GM18951 (cell line): ENCODE measurements at regions not wholly inside any gene's neighbourhood (a gene's known extent, or its start where the extent isn't known, plus 50 kb on each side); places are given as distances from the start of the nearest gene placed in this dataset.

Source experiments
- POLR2A ChIP-seq: IDR thresholded peaks from 4 replicates; pipeline ENCODE4 v1.6.1; 2011; ENCODE audit warnings: mild to moderate bottlenecking; ENCODE audit not compliant: insufficient read length, insufficient read depth; ENCODE audit errors: extremely low read depth
- in situ Hi-C: fragments of 300-500 bp; cut with MboI; formaldehyde crosslinking; loops from one replicate; pipeline ENCODE4 v1.12.0; 2022; ENCODE audit warnings: low sequenced_read_pairs, mixed read lengths, inconsistent platforms; ENCODE audit not compliant: unreplicated experiment

DNA sequence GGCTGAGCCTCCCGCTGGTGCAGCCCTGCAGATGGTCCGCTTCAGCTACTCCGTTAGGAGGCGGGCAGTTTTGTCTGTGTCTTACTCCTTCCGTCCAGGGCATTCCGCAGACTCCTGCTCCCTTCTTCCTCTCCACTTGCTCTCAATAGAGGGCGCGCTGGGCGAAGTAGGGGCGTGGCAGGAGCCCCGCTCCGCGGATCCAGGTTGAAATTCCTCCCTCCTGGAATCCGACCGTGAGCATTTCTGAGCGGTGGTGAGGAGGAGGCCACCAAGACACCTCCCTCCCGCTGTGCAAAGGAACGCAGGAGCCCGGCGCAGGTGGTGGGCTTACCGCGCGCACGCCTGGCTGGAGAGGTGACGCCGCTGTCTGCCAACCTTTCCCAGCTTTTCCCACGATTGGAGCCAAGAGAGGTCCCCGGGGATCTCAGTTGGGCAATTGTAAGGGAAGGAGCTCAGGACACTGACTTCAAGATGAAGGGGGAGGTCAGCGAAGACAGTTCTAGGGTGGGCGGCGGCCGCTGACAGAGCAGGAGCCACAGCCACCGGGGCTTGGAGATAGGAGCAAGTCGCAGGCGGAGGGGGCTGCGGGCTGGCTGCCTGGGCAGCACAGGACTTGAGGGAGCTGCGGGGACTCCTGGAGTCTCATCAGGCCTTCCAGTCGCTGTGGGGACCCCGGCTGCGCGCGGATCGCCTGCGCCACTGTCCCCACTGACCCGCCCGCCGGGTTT, 1011.3 kb downstream of the XPNPEP1 start:
- no peak for TF ChIP-seq POLR2A
- in situ Hi-C loops: no loop called here

DNA sequence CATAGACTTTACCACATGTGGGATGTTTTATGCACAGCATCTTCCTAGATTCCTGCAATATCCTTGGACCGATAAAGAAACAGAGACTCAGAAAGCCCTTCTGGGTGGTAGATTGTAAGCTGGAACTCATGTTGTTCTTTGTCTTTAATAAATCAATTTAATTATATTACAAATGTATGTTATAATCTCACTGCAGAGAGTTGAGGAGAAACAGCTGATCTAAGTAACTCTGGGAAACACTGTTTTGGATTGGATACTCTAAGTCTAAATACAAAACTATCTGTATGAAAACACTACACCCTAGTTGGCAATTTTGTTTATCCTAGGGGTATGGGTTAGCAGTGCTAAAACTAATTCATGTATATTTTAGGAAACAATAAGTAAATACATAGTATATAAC, 1015.2 kb downstream of the XPNPEP1 start:
- no peak for TF ChIP-seq POLR2A
- in situ Hi-C loops: no loop called here

DNA sequence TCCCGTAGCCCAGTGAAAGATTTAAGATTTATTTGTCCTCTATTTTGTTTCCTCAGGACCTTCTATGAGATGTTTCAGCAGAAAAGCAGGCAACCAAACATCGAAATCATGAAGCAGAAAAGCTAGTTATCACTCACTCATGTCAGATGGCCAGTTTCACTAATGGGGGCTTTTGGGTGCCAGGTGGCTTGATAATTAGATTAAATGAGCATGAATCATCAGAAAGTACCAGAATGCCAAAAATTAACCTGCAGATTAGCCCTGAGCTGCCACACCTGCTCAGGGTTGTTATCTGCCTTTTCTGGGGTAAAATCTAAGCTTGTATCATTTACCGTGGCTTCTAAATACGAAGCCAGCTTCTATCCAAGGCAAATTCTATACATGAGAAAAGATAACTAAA, 1017.5 kb downstream of the XPNPEP1 start:
- TF ChIP-seq POLR2A: no peak
- in situ Hi-C loops: no loop called here

- in situ Hi-C loops: no loop called here
- TF ChIP-seq POLR2A: no peak
Observed at GRCh38 chr10:108905171-108905570, 1018.1 kb downstream of the XPNPEP1 start.

- in situ Hi-C loops: no loop called here
- no peak for TF ChIP-seq POLR2A
Observed at GRCh38 chr10:108904163-108904838, 1019.0 kb downstream of the XPNPEP1 start.

GRCh38 chr10:108902619-108903285, 1020.6 kb downstream of the XPNPEP1 start:
- TF ChIP-seq POLR2A: no peak
- in situ Hi-C loops: no loop called here

DNA sequence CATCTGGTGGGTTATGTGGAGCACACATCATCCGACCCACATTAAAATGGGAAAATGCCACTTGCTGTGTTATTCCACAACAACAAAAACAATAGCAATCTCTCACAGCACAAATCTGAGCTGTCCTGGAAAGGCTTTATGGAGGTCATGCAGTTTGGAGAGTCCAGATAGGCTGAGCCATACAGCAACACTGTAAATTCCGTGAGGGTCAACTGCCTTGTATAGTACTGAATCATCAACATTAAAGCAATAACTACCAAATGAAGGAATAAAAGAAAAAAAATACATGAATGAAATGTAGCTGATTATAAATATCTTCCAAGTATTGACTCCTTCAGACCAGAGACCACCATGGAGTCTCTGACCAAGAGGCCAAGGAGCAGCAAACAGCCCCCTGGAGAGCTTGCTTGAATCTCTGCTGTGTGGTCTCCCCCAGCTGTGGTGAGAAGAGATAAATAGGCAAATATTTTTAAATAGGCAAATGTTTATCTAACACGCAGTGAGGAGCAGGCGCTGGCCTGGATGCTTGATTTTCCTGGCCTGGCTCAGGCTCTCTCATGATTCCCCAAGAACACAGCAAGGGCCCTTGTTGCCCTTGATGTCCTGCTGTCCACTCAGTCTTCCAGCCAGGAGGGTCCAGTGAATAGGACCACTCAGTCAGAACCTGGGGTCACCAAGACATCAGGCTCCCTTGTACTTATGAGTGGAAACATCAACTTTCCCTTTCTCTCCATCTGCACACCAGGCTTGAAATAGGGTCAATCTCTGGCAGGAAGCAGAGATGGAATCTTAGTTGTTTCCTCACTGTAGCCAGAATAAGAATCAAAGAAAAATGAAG, 1021.3 kb downstream of the XPNPEP1 start:
- no peak for TF ChIP-seq POLR2A
- in situ Hi-C loops: no loop called here

DNA sequence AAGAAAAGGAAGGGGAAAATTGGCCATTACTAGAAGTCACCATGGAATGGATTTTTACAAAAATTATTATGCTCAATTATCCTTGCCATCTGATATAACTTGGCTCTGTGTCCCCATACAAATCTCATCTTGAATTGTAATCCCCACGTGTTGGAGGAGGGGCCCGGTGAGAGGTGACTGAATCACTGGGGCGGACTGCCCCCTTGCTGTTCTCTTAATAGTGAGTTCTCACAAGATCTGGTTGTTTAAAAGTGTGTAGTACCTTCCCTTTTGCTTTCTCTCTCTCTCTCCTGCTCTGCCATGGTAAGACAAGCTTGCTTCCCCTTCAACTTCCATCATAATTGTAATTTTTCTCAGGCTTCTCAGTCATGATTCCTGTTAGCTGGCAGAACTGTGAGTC, 1023.6 kb downstream of the XPNPEP1 start:
- in situ Hi-C loops: no loop called here
- TF ChIP-seq POLR2A: no peak

- TF ChIP-seq POLR2A: no peak
- in situ Hi-C loops: no loop called here
Observed at GRCh38 chr10:108894402-108895301, 1028.7 kb downstream of the XPNPEP1 start.

DNA sequence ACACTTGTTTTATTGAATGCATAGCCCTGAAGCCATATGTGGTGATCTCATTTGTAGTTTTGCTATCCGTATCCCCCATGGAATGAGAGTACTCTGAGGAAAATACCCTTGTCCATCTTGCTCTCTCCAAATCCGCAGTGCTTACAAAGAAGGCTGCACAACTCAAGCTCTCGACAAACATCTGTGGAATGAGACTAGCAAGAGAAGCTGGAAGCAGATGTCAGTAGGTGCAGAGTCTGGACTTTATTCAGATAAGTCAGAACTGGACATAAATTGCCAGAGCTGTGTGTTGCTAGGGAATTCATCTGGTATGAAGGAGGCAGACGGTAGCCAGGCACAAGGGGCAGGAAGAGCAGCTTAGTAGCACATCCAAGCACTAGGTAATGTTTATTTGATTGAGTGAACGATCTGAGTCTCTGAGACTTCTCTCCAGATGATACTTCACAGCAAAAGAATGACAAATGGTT, 1046.2 kb downstream of the XPNPEP1 start:
- TF ChIP-seq POLR2A: no peak
- in situ Hi-C loops: no loop called here

GRCh38 chr10:108872854-108873253, 1050.5 kb downstream of the XPNPEP1 start:
- no peak for TF ChIP-seq POLR2A
- in situ Hi-C loops: no loop called here

GRCh38 chr10:108868881-108869280, 1054.4 kb downstream of the XPNPEP1 start:
- no peak for TF ChIP-seq POLR2A
- in situ Hi-C loops: no loop called here
